ENCODE measurements at regions not wholly inside any gene's neighbourhood (a gene's known extent, or its start where the extent isn't known, plus 50 kb on each side); places are given as distances from the start of the nearest gene placed in this dataset.

DNA sequence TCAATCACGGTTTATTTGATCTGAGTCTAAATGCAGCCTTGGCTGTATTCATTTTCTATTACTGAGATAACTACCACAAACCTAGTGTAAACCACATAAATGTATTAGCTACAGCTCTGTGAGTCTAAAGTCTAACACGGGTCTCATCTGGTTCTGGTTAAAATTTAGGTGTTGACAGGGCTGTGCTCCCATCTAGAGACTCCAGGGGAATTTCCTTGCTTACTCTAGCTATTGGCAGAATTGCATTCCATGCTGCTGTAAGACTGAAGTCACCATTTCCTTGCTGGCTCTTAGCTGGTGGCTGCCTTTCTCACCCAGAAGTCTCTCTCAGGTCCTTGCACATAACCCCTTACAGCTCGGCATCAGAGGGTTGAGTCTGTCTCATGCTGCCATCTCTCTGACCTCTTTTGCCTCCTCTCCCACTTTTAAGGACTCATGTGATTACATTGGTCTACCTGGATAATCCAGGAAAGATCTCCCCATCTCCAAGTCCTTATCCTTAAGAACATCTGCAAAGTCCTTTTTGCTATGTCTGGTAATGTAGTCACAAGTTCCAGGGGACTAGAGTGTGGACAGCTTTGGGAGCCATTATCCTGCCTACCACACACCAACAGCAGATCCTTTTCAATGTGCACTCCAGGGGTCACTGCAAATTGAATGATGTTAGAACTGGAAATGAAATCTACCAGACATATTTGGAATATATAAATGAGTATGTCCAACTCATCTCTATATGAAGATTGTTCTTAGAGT is 207.0 kb upstream of the AGAP1 start:
- no peaks in the 10 kb centered on the region for H3K4me1 ChIP-seq
- TF ChIP-seq, protein P1, sequence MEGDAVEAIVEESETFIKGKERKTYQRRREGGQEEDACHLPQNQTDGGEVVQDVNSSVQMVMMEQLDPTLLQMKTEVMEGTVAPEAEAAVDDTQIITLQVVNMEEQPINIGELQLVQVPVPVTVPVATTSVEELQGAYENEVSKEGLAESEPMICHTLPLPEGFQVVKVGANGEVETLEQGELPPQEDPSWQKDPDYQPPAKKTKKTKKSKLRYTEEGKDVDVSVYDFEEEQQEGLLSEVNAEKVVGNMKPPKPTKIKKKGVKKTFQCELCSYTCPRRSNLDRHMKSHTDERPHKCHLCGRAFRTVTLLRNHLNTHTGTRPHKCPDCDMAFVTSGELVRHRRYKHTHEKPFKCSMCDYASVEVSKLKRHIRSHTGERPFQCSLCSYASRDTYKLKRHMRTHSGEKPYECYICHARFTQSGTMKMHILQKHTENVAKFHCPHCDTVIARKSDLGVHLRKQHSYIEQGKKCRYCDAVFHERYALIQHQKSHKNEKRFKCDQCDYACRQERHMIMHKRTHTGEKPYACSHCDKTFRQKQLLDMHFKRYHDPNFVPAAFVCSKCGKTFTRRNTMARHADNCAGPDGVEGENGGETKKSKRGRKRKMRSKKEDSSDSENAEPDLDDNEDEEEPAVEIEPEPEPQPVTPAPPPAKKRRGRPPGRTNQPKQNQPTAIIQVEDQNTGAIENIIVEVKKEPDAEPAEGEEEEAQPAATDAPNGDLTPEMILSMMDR (IDR thresholded peaks at IDR 0.05): no peak
- no peak for TF ChIP-seq EP300 (IDR thresholded peaks at IDR 0.05)
- TF ChIP-seq POLR2A (IDR thresholded peaks at IDR 0.05): no peak
- TF ChIP-seq POLR2AphosphoS5 (IDR thresholded peaks at IDR 0.05): no peak
- no peak overlapping the region for H3K4me3 ChIP-seq
- H3K27me3 ChIP-seq: no peaks in the 10 kb centered on the region
- WGBS, 2 donors: 76 to 84% methylated on average over 3 of the region's 3 CpGs
- intact Hi-C loops (cut with DNase I): no loop called here
- no peak for DNase-seq
- no peak overlapping the region for H3K27ac ChIP-seq
- no peaks in the 10 kb centered on the region for H3K9me3 ChIP-seq
- H3K36me3 ChIP-seq: no peaks in the 10 kb centered on the region

DNA sequence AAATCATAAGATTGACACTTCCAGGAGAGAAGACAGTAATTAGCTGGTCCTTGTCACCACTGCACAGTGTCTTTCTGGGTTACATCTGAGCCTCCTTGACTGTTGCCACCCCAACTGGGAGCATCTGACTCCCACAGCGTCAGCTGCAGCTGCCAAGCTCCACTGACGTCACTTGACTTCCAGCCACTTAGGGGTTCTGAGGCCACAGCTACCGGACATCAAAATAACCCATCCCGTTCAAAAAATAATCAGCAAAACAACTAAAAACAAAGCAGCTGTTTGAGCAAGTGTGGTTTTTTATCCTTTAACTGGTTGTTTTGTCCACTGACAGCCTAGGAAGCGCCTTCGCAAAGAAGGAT is 206.5 kb upstream of the AGAP1 start:
- WGBS, 2 donors: 73 to 87% methylated on average over 6 of the region's 6 CpGs
- H3K9me3 ChIP-seq: no peaks in the 10 kb centered on the region
- no peak overlapping the region for H3K4me3 ChIP-seq
- no peaks in the 10 kb centered on the region for H3K36me3 ChIP-seq
- TF ChIP-seq EP300 (IDR thresholded peaks at IDR 0.05) (no peak), POLR2A (IDR thresholded peaks at IDR 0.05) (no peak), POLR2AphosphoS5 (IDR thresholded peaks at IDR 0.05) (no peak)
- TF ChIP-seq, protein P1 (IDR thresholded peaks at IDR 0.05): no peak
- no peak overlapping the region for H3K27ac ChIP-seq
- no peak for DNase-seq
- H3K27me3 ChIP-seq: no peaks in the 10 kb centered on the region
- intact Hi-C loops (cut with DNase I): no loop called here
- no peaks in the 10 kb centered on the region for H3K4me1 ChIP-seq

DNA sequence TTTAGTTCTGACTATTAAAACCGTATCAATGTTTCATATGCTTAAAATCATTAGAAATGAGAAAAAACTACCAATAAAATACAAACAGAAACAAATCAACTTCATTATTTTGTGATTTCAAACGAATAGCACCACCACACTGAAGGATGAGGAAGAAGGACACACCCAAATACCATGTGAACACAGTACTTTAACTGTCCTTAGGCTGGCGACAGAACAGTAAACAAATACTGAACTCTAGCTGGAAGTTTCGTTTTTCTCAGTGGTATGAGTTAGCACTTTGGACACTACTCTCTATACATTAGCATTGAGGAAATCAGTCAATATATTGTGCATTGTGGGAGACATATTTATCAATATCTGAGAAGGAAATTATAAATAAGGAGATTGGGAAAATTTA is 202.4 kb upstream of the AGAP1 start:
- 19 to 52% methylated on average over 4 of the region's 4 CpGs for WGBS, 2 donors
- H3K27ac ChIP-seq: no peak overlapping the region
- no peaks in the 10 kb centered on the region for H3K9me3 ChIP-seq
- no peaks in the 10 kb centered on the region for H3K27me3 ChIP-seq
- no peaks in the 10 kb centered on the region for H3K36me3 ChIP-seq
- intact Hi-C loops (cut with DNase I): no loop called here
- H3K4me1 ChIP-seq: no peaks in the 10 kb centered on the region
- no peak overlapping the region for H3K4me3 ChIP-seq
- TF ChIP-seq POLR2A (IDR thresholded peaks at IDR 0.05): no peak
- no peak for TF ChIP-seq EP300 (IDR thresholded peaks at IDR 0.05)
- no peak for TF ChIP-seq POLR2AphosphoS5 (IDR thresholded peaks at IDR 0.05)
- TF ChIP-seq, protein P1 (IDR thresholded peaks at IDR 0.05): no peak
- no peak for DNase-seq

DNA sequence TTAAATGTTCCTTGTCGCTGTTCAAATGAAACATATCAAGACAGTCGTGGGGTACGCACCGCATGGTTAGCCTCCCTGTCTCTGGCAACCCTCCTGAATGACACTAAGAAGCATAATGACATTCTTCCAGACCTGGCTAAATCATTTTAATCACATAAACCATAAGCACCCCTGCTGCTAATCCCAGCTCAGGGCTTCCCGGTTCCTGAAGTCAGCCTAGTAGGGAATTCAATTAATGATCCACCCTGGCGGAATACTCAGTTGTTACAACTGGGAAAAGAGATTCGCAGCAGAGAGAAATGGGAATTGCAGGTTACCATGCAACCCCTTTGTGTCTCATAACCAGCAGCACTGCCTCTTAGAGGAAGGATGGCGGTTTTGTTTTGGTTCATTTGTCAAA is 200.8 kb upstream of the AGAP1 start:
- intact Hi-C loops (cut with DNase I): no loop called here
- Histone ChIP-seq H3K27ac (no peak overlapping the region), H3K4me3 (no peak overlapping the region), H3K9me3 (no peaks in the 10 kb centered on the region), H3K27me3 (no peaks in the 10 kb centered on the region), H3K4me1 (no peaks in the 10 kb centered on the region), H3K36me3 (no peaks in the 10 kb centered on the region)
- no peak for TF ChIP-seq POLR2A (IDR thresholded peaks at IDR 0.05)
- DNase-seq: no peak
- WGBS, 2 donors: 90 to 94% methylated on average over 8 of the region's 8 CpGs

DNA sequence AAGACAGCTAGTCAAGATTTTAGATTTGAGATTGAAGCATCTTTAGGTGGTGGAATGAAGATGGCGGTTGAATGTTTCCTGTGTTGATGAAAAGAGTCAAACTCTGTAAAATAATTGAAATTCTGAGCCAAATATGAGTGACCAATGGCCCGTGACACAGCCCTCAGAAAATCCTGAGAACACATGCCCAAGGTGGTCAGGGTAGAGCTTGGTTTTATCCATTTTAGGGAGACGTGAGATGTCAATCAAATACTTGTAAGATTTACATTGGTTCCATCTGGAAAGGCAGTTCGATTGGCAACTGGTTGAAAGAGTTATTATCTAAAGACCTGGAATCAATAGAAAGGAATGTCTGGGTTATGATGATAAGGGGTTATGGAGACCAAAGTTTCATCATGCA is 198.0 kb upstream of the AGAP1 start:
- TF ChIP-seq POLR2AphosphoS5 (IDR thresholded peaks at IDR 0.05) (no peak), POLR2A (IDR thresholded peaks at IDR 0.05) (no peak), EP300 (IDR thresholded peaks at IDR 0.05) (no peak)
- TF ChIP-seq, protein P1 (IDR thresholded peaks at IDR 0.05): no peak
- Histone ChIP-seq H3K27me3 (no peaks in the 10 kb centered on the region), H3K9me3 (no peaks in the 10 kb centered on the region), H3K4me1 (no peaks in the 10 kb centered on the region), H3K4me3 (no peak overlapping the region), H3K27ac (no peak overlapping the region), H3K36me3 (no peaks in the 10 kb centered on the region)
- 88 to 91% methylated on average over 4 of the region's 4 CpGs for WGBS, 2 donors
- DNase-seq: no peak
- intact Hi-C loops (cut with DNase I): no loop called here

Measured in sigmoid colon (tissue), 6 donors.